ENCODE measurements at regions not wholly inside any gene's neighbourhood (a gene's known extent, or its start where the extent isn't known, plus 50 kb on each side); places are given as distances from the start of the nearest gene placed in this dataset.

DNA sequence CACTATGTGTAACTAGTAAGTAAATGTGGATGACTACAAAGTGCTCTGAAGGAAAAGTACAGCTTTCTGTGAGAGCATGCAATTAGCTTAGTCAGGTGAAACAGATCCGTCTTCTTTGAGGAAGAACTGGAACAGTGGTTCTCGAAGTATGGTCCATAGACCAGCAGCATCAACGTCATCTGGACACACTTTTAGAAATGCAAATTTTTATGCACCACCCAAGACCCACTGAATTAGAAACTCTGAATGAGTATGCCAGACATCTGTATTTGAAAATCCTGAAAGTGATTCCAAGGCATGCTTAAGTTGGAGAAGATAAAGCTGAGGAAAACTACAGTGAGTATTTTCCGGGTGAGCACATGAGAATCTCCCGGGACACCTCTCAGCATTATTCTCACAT, 130.7 kb upstream of the SPHKAP start:
- WGBS, 2 donors: 83 to 85% methylated on average over 5 of the region's 5 CpGs
- Histone ChIP-seq H3K4me1 (no peaks in the 10 kb centered on the region), H3K9me3 (no peaks in the 10 kb centered on the region), H3K4me3 (no peak overlapping the region), H3K36me3 (no peaks in the 10 kb centered on the region), H3K27me3 (no peaks in the 10 kb centered on the region), H3K27ac (no peak overlapping the region)
- intact Hi-C loops (cut with DNase I): no loop called here
- TF ChIP-seq, protein P1, sequence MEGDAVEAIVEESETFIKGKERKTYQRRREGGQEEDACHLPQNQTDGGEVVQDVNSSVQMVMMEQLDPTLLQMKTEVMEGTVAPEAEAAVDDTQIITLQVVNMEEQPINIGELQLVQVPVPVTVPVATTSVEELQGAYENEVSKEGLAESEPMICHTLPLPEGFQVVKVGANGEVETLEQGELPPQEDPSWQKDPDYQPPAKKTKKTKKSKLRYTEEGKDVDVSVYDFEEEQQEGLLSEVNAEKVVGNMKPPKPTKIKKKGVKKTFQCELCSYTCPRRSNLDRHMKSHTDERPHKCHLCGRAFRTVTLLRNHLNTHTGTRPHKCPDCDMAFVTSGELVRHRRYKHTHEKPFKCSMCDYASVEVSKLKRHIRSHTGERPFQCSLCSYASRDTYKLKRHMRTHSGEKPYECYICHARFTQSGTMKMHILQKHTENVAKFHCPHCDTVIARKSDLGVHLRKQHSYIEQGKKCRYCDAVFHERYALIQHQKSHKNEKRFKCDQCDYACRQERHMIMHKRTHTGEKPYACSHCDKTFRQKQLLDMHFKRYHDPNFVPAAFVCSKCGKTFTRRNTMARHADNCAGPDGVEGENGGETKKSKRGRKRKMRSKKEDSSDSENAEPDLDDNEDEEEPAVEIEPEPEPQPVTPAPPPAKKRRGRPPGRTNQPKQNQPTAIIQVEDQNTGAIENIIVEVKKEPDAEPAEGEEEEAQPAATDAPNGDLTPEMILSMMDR (IDR thresholded peaks at IDR 0.05): no peak
- no peak for TF ChIP-seq POLR2AphosphoS5 (IDR thresholded peaks at IDR 0.05)
- TF ChIP-seq EP300 (IDR thresholded peaks at IDR 0.05): no peak
- no peak for TF ChIP-seq POLR2A (IDR thresholded peaks at IDR 0.05)
- no peak for DNase-seq

DNA sequence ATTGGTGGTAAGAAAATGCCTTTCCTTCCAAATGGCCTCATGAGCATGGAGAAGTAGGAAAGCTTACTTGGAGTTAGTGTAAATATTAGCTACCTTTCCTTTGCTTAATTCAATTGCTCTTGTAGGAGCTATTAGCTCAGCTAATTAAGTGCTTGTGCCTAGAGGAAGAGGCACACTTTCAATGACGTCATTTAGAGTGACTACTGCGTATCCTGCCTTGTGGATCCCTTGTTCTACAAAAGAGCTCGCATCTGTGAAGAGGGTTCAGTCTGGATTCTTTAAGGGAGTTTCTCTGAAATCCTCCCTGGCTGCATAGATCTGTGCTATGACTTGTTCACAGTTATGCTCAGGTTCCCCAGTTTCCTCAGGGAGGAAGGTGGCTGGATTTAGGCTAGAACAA, 122.5 kb upstream of the SPHKAP start:
- H3K27me3 ChIP-seq: no peaks in the 10 kb centered on the region

DNA sequence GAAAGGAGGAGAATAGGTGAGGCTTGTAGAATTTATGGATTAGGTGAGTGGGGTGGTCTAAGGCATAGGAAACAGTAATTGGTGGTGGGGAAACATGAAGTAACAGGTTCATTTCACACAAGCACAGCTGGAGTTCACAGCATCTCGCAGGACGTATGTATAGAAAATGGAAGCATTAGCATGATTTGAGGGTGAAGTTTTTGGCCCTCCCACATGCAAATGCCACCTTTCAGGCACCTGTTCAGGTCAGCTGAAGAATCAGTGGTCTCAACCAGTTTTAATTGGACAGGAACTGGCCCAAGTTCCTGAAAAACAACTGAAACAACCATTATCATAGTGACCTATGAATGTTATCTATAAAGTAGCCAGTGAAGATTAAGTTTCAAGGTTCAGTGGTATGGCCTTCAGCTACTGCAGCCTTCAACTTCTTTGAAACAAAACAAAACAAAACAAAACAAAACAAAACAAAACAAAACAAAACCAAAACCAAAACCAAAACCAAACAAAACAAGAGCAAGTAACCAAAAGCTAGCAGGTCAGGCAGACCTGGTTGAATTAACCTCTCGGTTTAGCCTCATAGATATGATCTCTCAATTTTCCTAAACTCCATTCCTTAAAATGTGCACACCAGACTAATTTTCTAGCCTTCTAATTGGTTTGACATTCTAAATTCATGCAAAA, 102.1 kb upstream of the SPHKAP start:
- no peaks in the 10 kb centered on the region for H3K9me3 ChIP-seq
- TF ChIP-seq, protein P1 (IDR thresholded peaks at IDR 0.05): no peak
- TF ChIP-seq POLR2AphosphoS5 (IDR thresholded peaks at IDR 0.05): no peak
- TF ChIP-seq POLR2A (IDR thresholded peaks at IDR 0.05): no peak
- no peak for TF ChIP-seq EP300 (IDR thresholded peaks at IDR 0.05)
- no peaks in the 10 kb centered on the region for H3K36me3 ChIP-seq
- no peak overlapping the region for H3K4me3 ChIP-seq
- H3K27me3 ChIP-seq: no peaks in the 10 kb centered on the region
- H3K4me1 ChIP-seq: no peaks in the 10 kb centered on the region
- no peak for DNase-seq
- intact Hi-C loops (cut with DNase I): no loop called here
- H3K27ac ChIP-seq: no peak overlapping the region
- WGBS, 2 donors: 84 to 90% methylated on average over 3 of the region's 3 CpGs

More for the DNA sequence above, 122.5 kb upstream of the SPHKAP start:
- DNase-seq: no peak
- Histone ChIP-seq H3K27ac (no peak overlapping the region), H3K4me1 (no peaks in the 10 kb centered on the region), H3K9me3 (peaks cover 0 to 2% (median 0%) of the 10 kb centered on the region in 4 donors), H3K36me3 (no peaks in the 10 kb centered on the region), H3K4me3 (no peak overlapping the region)
- no peak for TF ChIP-seq POLR2A (IDR thresholded peaks at IDR 0.05)
- TF ChIP-seq, protein P1 (IDR thresholded peaks at IDR 0.05): no peak
- no peak for TF ChIP-seq EP300 (IDR thresholded peaks at IDR 0.05)
- TF ChIP-seq POLR2AphosphoS5 (IDR thresholded peaks at IDR 0.05): no peak
- intact Hi-C loops (cut with DNase I): no loop called here
- WGBS, 2 donors: 80 to 86% methylated on average over 3 of the region's 3 CpGs

DNA sequence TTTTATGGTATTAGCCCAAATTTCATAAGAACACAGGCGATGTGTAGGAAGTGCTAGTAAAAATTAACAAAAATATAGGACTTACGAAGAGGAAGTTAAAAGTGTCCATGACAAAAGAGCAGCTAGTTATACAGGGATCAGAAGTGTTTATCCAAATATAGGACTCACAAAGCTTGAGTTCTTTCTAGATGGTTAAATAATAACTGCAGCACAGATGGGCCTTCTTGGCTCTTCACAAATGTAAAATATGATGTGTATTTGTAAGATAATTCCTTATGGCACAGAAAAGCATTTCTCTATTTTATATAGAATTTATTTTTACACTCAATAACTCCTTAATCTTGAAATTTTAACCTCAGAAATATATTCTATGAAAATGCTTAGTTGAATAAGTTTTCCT, 100.9 kb upstream of the SPHKAP start:
- Histone ChIP-seq H3K4me3 (no peak overlapping the region), H3K9me3 (no peaks in the 10 kb centered on the region), H3K36me3 (no peaks in the 10 kb centered on the region), H3K27me3 (no peaks in the 10 kb centered on the region), H3K27ac (no peak overlapping the region), H3K4me1 (no peaks in the 10 kb centered on the region)
- 77 to 83% methylated on average over 2 of the region's 2 CpGs for WGBS, 2 donors
- intact Hi-C loops (cut with DNase I): no loop called here
- TF ChIP-seq, protein P1 (IDR thresholded peaks at IDR 0.05): no peak
- TF ChIP-seq POLR2AphosphoS5 (IDR thresholded peaks at IDR 0.05) (no peak), EP300 (IDR thresholded peaks at IDR 0.05) (no peak), POLR2A (IDR thresholded peaks at IDR 0.05) (no peak)
- no peak for DNase-seq

DNA sequence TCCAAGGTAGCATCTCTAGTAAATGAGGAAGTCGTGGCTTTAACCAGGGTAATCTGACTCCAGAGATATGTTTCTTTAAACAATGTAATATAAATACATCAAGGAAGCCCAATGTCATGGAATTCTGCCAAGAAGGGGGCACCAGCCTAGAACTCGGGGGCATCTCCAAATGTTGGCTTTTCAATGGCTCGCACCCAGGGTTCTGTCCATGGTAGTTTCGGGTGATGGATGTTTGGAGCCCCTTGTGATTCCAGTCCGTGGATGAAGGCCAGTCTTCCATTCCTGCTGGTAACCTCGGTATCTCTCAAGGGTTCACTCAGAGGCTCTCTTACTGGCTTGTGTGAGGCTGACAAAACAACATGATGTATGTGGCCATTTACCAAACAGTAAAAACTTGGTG, 91.7 kb upstream of the SPHKAP start:
- Histone ChIP-seq H3K36me3 (no peaks in the 10 kb centered on the region), H3K4me3 (no peak overlapping the region), H3K4me1 (no peaks in the 10 kb centered on the region), H3K9me3 (no peaks in the 10 kb centered on the region), H3K27ac (no peak overlapping the region), H3K27me3 (no peaks in the 10 kb centered on the region)
- 77 to 80% methylated on average over 6 of the region's 6 CpGs for WGBS, 2 donors
- intact Hi-C loops (cut with DNase I): no loop called here
- no peak for DNase-seq
- no peak for TF ChIP-seq EP300 (IDR thresholded peaks at IDR 0.05)
- TF ChIP-seq POLR2A (IDR thresholded peaks at IDR 0.05): no peak
- TF ChIP-seq, protein P1 (IDR thresholded peaks at IDR 0.05): no peak
- TF ChIP-seq POLR2AphosphoS5 (IDR thresholded peaks at IDR 0.05): no peak

All from sigmoid colon (tissue), 6 donors.